HG03457 (cell line): ENCODE measurements at regions not wholly inside any gene's neighbourhood (a gene's known extent, or its start where the extent isn't known, plus 50 kb on each side); places are given as distances from the start of the nearest gene placed in this dataset.
"Not testable (repeated sequence)": the region's sequence is repeated elsewhere in the genome, so short reads cannot be mapped to it uniquely, and the experiment has no call there.

ENCODE experiments used
- ATAC-seq: cut with Tn5 transposase; IDR thresholded peaks from one replicate; pipeline ENCODE4 v1.9.1; 2021; ENCODE audit warnings: moderate number of reproducible peaks; ENCODE audit not compliant: unreplicated experiment

DNA sequence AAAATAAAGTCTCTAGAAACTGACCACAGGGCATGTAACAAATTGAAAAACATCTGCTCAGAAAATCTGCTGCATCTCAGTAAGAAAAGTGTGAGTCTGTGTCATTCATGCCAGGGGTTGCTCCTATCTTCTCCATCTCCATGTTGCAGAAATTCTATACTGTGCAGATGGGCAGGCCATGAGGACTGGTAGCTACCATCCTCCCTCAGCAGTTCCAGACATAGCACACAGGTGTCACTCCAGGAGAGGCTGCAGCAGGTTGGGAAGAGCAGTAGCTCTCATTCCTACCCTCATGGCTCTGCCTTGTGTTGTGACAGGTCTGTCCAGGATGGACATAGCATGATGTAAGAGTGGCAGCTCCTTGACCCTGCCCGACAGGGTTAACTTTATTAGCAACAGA, 173.4 kb downstream of the NDUFS4 start:
- no peak for ATAC-seq

DNA sequence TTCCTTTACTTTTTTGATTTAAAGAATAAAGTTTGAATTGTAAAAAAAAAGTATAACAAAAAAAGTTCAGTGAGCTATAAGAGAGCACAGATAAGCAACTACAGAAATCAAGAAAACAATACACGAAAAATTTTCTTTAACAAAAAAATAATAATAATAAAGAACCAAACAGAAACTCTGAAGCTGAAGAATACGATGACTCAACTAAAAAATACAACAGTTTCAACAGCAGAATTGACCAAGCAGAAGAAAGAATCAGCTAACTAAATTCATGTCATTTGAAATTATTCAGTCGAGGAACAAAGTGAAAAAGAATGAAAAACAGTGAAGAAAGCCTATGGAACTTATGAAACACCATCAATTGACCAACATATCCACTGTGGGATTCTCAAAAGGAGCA, 177.7 kb downstream of the NDUFS4 start:
- ATAC-seq = no peak

DNA sequence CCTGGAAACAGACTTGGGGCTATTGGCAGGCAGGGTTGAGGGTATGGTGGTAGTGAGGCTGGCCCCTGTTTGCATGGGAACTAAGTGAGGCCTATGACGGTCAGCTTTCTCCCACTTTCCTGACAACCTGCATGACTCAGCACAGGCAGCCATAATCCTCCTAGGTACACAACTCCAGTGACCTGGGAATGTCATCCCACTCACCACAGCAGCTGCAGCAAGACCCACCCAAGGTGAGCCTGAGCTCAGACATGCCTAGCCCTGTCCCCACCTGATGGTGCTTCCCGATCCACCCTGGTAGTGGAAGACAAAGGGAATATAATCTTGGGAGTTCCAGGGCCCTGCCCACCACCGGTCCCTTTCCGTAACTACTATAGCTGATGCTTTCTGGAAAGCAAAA, 178.7 kb downstream of the NDUFS4 start:
- ATAC-seq = no peak

DNA sequence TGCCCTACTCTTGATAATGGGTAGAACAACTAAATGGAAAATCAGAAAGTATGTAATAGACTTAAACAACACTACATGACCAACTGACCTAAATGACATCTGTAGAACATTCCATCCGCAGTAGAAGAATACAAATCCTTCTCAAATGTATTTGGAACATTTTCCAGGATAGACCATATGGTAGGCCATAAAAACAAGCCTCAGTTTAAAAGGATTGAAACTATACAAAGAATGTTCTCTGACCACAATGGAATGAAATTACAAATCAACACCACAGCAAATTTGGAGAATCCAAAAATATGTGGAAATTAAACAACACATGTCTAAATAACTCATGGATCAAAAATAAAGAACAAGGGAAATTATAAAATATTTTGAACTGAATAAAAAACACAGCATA, 189.2 kb downstream of the NDUFS4 start:
- no peak for ATAC-seq

DNA sequence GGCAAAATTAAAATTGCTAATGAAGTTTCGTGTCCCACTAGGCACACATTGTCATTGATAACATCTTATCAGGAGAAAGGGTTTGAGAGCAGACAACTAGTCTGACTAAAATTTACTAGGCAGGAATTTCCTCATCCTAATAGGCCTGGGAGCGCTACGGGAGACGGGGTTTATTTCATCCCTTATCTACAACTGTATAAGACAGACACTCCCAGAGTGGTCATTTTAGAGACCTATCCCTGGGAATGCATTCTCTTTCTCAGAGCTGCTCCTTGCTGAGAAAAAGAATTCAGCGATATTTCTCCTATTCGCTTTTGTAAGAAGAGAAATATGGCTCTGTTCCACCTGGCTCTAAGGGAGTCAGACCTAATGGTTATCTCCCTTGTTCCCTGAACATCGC, 191.8 kb downstream of the NDUFS4 start:
- not testable (repeated sequence) for ATAC-seq

DNA sequence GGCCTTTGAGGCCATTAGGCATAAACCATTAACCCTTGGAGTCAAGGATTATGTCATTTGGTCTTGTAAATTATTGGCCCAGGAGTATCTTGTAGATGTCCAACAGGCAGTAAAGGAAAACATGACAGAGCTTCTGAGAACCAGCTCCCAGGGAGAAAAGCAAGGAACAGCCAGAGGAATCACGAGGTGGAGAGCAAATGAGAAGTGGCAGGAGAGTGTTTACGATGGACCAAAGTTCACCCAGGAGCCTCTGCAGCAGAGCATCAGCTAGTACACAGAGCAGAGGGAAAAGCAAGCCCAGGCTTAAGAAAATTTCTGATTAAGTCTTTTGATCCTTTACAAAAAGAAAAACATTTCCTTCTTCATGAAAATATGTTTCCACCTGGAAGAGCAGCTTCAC, 206.2 kb downstream of the NDUFS4 start:
- no peak for ATAC-seq

DNA sequence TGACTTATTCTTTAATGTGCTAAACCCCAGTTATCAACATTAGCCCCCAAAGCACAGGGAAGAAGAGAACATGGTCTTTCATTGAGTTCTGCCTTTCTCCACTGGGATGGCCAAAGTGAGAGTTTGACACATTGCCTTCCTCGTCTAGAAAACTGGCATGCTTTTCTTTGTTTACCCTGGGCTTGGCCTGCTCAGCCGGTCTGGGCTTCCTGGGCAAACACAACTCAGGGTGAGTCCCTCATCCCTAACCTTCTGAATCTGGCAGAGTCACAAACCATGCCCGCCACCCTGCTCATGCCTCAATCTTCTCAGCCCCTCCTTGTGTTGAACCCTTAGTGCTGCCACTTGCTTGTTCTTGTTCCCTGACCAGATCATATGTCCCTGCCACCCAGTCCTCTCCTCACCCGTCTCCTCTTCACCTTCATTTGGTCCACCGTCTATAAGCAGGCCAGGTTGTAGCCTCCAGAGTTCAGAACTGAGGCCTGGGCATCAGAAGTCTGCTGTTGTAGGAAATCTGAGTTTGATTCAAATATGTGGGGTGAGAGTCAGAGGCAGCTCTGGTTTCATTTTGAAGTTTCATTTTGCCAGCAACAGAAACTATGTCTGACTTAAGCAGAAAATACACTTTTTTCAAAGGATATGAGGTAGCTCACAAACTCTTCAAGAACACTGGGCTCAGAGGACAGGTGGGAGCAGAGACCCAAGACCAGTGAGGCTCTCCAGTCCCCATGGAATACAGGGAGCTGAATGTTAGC, 217.6 kb downstream of the NDUFS4 start:
- ATAC-seq = no peak

DNA sequence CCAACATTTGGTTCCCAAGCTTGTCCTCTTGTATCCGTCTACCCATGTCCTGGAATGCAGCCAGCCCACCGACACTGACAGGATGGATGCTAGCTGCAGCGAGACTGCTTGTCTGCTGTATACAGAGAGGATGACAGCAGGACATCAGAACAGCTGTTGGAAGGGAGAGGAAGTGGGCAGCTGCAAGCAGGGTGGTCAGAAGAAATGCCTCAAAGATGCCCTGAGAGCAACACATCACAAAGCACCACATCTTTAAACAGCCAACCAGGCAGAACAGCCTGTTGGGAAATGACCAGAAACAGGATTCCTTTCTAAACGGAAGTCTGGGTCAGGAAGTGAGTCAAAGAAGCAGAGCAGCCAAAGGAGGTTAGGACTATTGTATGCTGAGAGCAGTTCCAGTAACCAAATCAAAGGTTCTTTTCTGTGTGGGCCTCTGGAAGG, 219.1 kb downstream of the NDUFS4 start:
- no peak for ATAC-seq

DNA sequence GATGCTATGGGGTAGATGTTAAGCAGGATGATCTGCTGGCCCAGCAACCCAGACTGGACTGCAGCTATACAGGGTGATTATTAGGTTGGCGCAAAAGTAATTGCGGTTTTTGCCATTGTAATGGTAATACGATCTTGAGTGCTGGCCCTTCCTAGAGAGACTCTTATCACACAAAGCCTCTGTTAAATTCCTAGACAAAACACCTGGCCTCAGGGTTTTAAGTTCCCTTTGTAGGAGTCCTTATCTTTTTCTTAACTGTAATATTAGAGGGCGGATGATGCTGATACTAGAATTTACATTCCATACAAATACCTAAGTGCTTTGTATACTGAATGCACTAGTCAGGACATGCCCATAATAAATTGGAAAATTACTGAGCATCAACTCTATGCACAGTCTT, 222.2 kb downstream of the NDUFS4 start:
- no peak for ATAC-seq

DNA sequence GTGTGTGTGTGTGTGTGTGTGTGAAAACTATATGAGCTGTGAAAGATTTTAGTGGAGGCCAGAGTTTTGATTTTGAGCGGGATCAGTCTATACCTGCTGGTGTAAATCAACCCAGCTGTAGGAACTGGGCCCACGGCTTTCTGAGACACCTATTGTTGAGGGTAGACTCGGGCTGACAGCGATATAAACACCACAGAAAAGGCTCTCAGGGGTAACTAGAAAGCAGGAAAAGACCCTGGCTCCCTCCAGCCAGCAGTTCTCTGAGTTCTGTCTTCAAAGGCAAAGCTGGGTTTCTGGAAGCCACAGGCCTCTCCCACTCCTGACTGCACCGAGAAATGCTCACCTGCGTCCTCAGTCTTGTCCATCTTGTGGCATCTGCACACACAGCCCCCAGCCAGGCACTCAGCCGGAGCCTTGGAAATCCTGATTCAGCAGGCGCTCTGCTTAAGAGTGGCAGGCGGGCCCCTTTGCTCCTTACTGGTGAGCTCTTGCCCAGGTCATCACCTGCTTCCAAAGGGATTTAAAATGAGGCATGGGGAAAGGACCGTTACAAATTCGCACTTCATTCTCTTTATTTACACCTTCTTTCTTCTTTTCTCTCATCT, 223.3 kb downstream of the NDUFS4 start:
- ATAC-seq = no peak

DNA sequence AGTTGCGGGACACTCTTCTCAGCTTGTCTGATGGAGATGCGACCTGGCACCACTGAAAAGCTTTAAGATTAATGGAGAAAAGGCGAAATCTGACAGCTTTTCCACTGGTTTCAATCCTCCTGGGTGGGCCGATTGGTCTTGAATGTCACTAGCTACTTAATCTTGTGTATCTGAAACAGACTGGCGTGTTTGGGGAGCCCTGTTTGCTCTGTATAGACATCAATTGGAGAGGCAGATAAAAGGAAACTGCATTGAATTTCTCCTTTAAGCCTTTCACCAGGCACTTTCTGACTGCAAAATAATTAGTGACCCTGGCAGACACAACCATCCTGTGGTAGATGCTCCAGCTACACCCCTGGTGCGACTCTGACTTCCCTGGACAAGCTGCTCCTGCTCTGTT, 224.2 kb downstream of the NDUFS4 start:
- no peak for ATAC-seq

DNA sequence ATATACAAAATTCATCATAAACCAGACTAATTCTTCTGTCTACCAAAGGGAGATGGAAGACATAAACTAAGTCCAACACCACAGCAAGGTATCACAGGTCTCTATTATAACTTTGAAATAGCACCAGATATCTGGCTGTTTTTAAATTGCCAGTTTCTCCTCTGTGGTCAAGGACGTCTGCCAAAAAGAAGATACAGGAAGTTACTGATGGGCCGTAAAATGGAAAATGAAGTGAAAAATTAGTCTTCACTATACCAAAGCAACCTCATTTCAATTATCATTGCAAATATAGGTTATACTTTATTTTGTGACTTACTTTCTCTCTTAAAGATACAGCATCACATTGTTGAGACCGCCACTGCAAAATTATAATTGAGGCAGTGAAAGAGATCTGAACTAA, 225.5 kb downstream of the NDUFS4 start:
- no peak for ATAC-seq

DNA sequence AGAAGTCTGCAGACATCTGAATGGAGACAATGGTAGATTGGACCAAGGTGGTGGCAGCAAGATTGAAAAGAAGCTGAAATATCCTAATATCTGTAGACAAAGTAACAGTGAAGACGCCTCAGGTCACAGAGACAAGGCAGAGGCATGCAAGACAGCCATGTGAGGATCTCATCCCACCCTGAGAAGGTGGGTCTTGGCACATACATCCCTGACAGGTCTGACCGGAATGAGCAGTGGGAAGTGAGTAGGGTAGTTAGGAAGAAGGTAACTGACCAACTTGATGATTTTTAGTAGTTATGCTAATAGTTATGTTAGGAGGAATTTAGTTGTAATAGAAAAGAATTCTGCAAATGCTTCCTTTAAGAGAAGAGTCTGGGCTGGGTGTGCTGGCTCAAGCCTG, 229.6 kb downstream of the NDUFS4 start:
- no peak for ATAC-seq

DNA sequence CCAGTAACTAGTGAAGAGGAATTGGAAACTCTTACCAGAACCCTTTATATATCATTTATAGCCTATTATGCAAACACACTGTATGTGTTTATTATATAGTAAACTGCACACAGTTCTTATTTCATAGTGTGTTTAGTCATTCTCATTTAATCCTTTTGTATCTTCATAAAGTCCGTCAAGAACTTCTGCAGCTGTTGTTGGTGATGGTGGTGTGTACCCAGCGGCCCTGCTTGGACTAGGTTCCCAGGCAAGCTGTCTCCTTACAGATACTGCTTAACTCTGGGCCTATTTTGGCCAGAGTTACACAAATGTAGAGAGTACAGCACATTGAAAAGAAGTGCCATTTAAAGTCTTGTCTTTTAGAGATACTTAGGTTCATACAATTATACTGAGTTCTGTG, 231.9 kb downstream of the NDUFS4 start:
- no peak for ATAC-seq

DNA sequence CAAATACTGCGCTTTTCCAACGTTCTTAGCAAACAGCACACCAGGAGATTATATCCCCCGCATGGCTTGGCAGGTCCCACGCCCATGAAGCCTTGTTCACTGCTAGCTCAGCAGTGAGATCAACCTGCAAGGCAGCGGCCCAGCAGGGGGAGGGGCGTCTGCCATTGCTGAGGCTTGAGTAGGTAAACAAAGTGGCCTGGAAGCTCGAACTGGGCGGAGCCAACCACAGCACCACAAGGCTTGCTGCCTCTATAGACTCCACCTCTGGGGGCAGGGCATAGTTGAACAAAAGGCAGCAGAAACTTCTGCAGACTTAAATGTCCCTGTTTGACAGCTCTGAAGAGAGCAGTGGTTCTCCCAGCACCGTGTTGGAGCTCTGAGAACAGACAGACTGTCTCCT, 239.2 kb downstream of the NDUFS4 start:
- not testable (repeated sequence) for ATAC-seq

DNA sequence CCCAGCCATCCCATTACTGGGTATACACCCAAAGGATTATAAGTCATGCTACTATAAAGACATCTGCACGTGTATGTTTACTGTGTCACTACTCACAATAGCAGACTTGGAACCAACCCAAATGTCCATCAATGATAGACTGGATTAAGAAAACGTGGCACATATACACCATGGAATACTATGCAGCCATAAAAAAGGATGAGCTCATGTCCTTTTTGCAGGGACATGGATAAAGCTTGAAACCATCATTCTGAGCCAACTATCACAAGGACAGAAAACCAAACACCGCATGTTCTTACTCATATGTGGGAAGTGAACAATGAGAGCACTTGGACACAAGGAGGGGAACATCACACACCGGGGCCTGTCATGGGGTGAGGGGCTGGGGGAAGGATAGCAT, 248.0 kb downstream of the NDUFS4 start:
- not testable (repeated sequence) for ATAC-seq

DNA sequence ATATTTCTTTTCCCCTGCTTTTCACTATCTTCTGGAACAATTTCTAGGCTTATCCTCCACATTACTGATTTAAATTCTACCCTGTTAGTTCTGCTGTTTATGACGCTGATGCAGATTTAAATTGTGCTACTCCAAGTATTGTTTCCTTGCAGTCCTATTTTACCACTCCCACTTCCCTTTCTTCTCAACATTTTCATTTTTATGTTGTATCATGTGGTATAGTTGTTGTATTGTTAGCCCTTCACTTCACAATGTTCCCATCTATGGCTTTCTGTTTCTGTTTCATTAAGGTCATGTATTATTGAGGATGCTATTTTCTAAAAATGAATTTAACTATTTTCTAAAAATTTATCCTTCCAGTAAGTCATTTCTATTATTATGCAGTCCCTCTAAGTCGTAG, 254.4 kb downstream of the NDUFS4 start:
- ATAC-seq = no peak

DNA sequence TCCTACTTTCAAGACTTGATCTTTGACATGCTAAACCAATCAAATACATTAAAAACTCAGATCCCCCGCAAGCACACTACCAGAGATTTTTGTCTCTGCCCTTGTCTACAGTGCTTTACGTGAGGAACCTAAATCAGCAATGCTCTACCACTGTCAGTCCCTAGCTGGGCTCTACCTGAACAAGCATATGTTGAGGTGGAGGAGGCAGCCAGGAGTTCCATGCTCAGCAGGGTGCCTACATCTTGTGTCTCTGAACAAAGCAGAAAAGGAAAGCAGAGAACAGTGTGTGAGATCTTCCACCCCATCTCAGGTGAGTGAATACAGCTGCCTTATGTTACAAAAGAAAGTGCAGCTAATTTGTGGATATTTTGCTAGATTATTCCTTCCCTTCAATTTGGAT, 255.0 kb downstream of the NDUFS4 start:
- ATAC-seq = no peak

DNA sequence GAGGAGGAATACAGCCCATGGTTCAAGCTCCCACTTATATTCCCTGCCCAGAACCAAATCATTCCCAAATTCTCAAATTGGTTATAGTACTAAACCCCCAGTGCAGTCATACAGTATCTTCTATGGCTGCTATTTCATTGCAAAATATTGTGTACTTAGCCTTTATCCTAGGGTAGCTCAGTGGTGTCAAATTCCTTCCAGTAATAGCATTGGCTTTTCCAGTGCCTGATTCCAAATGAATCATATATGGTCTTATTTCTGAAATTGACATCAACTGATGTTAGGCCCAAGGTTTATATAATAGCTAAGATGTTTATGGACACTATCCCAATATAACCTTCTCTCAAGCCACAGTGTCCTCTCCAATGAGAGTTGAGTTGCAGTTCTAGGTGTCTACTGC, 256.7 kb downstream of the NDUFS4 start:
- no peak for ATAC-seq

DNA sequence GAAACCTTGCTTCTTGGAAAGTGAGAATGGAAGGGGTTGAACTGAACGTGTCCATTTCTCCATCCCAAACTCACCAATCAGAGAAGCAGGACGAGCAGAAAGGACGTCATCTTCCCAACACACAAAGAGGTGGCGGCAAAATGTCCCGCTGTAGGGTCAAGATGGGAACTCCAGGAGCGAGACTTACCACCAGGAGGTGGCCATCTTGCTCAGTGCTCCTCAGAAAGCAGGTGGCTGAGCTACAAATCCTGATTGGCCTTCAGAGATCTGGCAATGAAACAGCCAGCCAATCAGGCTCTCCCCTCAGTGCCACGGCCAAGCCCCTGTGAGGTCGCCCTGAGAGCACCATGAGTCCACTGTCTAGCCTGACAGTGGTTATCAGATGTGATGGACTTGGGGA, 259.0 kb downstream of the NDUFS4 start:
- no peak for ATAC-seq

DNA sequence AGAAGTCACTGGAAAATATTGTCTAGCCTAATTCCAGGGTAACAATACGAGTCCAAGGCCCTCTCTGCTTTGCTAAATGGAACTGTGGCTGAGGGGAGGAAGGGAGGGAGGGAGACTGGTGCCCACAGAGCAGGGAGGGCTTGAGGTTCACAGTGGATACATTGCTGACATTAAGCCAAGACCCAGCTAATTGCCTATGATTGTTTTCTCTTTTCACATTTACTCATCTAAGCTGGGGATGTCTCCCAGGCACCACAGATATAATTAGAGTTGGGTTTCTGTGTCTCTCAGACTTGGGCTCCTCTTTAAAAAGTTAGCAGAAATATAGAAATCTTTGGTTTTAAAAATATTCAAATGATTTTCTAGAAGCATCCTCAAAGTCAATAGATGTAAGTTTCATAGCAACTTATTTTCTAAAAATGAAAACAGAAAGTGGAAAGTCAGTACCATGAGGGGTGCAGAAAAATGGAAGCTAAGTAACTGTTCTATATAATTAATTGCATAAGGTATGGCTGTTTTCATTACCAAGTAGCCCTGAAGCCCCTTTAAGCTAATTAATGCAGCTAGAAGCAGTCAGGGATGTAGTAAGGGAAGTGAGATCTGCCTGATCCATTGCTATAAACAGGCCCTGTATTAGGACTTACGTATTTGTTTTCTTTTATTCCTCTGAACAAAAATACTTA, 259.8 kb downstream of the NDUFS4 start:
- peak; percentile 51 for ATAC-seq

DNA sequence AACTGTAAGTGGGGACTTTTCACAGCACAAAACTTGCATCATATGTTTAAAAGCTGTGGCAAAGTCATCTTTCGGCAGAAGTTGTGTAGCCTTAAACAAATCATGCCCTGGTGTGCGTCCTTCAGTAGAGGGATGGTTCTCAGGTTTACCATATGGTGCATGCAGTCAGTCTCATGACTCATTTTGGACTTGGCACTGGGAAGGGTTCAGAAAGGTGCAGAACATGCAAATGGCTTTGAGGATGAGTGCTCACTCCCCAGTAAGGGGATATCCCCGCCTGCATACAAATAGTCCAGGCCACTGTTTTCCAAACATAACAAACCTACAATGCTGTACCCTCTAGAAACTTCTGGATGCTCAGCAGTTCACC, 260.3 kb downstream of the NDUFS4 start:
- peak; percentile 90 for ATAC-seq
